IPS DF 6.9 (cell line): ENCODE measurements at regions not wholly inside any gene's neighbourhood (a gene's known extent, or its start where the extent isn't known, plus 50 kb on each side); places are given as distances from the start of the nearest gene placed in this dataset.
"Not testable (repeated sequence)": the region's sequence is repeated elsewhere in the genome, so short reads cannot be mapped to it uniquely, and the experiment has no call there.

ENCODE experiments used
- DNase-seq: peaks from one replicate; pipeline ENCODE4 v3.0.0-alpha.2; 2013; ENCODE audit warnings: low read depth, low spot score
- H3K27ac ChIP-seq: one replicate; pipeline ENCODE4 v1.5.1; 2013; ENCODE audit warnings: low read length, control low read depth
- H3K27me3 ChIP-seq: 2 replicates; pipeline ENCODE4 v1.6.1; 2013; ENCODE audit warnings: mild to moderate bottlenecking, low read length; ENCODE audit not compliant: control insufficient read depth, insufficient read depth
- H3K36me3 ChIP-seq: 2 replicates; pipeline ENCODE4 v1.6.1; 2013; ENCODE audit warnings: low read length; ENCODE audit not compliant: control insufficient read depth, insufficient read depth
- H3K4me1 ChIP-seq: 2 replicates; pipeline ENCODE4 v1.6.1; 2013; ENCODE audit warnings: low read length; ENCODE audit not compliant: control insufficient read depth, insufficient read depth
- H3K4me3 ChIP-seq: 2 replicates; pipeline ENCODE4 v1.5.1; 2013; ENCODE audit warnings: mild to moderate bottlenecking, low read length
- H3K9me3 ChIP-seq: 2 replicates; pipeline ENCODE4 v1.6.1; 2013; ENCODE audit warnings: low read length, inconsistent platforms; ENCODE audit not compliant: control insufficient read depth, insufficient read depth
- WGBS: extraction: QIAGEN DNeasy Blood & Tissue Kit; methylation state at CpG from one replicate; pipeline ENCODE4 v1.1.7; 2013; ENCODE audit warnings: mixed read lengths, missing lambda C conversion rate; ENCODE audit not compliant: insufficient read length, insufficient coverage; 5-methylcytosine and 5-hydroxymethylcytosine counted together

- no peaks in the 10 kb centered on the region for H3K27me3 ChIP-seq
- no peak overlapping the region for H3K27ac ChIP-seq
- no peak for DNase-seq
- no peak overlapping the region for H3K4me3 ChIP-seq
- H3K4me1 ChIP-seq = no peaks in the 10 kb centered on the region
- no CpG with 5 or more reads among the region's 4 CpGs for WGBS
- H3K9me3 ChIP-seq = no peaks in the 10 kb centered on the region
- H3K36me3 ChIP-seq = no peaks in the 10 kb centered on the region
These were observed 109.2 kb downstream of the BASP1 start for GRCh38 chr5:17326600-17327037.

GRCh38 chr5:17327048-17327625, 109.7 kb downstream of the BASP1 start:
- H3K27me3 ChIP-seq = no peaks in the 10 kb centered on the region
- H3K27ac ChIP-seq = no peak overlapping the region
- WGBS = no CpG with 5 or more reads among the region's 9 CpGs
- H3K9me3 ChIP-seq = no peaks in the 10 kb centered on the region
- DNase-seq = no peak
- no peak overlapping the region for H3K4me3 ChIP-seq
- H3K4me1 ChIP-seq = no peaks in the 10 kb centered on the region
- H3K36me3 ChIP-seq = no peaks in the 10 kb centered on the region

- Histone ChIP-seq H3K27ac (no peak overlapping the region), H3K27me3 (no peaks in the 10 kb centered on the region), H3K4me3 (no peak overlapping the region), H3K9me3 (no peaks in the 10 kb centered on the region), H3K4me1 (no peaks in the 10 kb centered on the region), H3K36me3 (no peaks in the 10 kb centered on the region)
- WGBS = no CpG with 5 or more reads among the region's 3 CpGs
- no peak for DNase-seq
These were observed 112.1 kb downstream of the BASP1 start for GRCh38 chr5:17329571-17329970.

GRCh38 chr5:17330386-17330785, 113.0 kb downstream of the BASP1 start:
- Histone ChIP-seq H3K9me3 (no peaks in the 10 kb centered on the region), H3K27ac (no peak overlapping the region), H3K4me3 (no peak overlapping the region), H3K36me3 (no peaks in the 10 kb centered on the region), H3K27me3 (no peaks in the 10 kb centered on the region), H3K4me1 (no peaks in the 10 kb centered on the region)
- no peak for DNase-seq
- WGBS = no CpG with 5 or more reads among the region's 2 CpGs

- no peaks in the 10 kb centered on the region for H3K27me3 ChIP-seq
- H3K4me3 ChIP-seq = no peak overlapping the region
- no peak overlapping the region for H3K27ac ChIP-seq
- no CpG with 5 or more reads among the region's 4 CpGs for WGBS
- DNase-seq = no peak
- no peaks in the 10 kb centered on the region for H3K9me3 ChIP-seq
- H3K36me3 ChIP-seq = no peaks in the 10 kb centered on the region
- H3K4me1 ChIP-seq = no peaks in the 10 kb centered on the region
These were observed 114.2 kb downstream of the BASP1 start for GRCh38 chr5:17331651-17332050.

GRCh38 chr5:17333755-17334154, 116.3 kb downstream of the BASP1 start:
- Histone ChIP-seq H3K27me3 (no peaks in the 10 kb centered on the region), H3K9me3 (no peaks in the 10 kb centered on the region), H3K27ac (no peak overlapping the region), H3K4me3 (no peak overlapping the region), H3K36me3 (no peaks in the 10 kb centered on the region), H3K4me1 (no peaks in the 10 kb centered on the region)
- no CpG with 5 or more reads among the region's 3 CpGs for WGBS
- DNase-seq = no peak

GRCh38 chr5:17336054-17336453, 118.6 kb downstream of the BASP1 start:
- no peaks in the 10 kb centered on the region for H3K4me1 ChIP-seq
- H3K36me3 ChIP-seq = no peaks in the 10 kb centered on the region
- DNase-seq = no peak
- no peaks in the 10 kb centered on the region for H3K27me3 ChIP-seq
- no CpG with 5 or more reads among the region's 1 CpG for WGBS
- no peak overlapping the region for H3K27ac ChIP-seq
- no peak overlapping the region for H3K4me3 ChIP-seq
- no peaks in the 10 kb centered on the region for H3K9me3 ChIP-seq

- not testable (repeated sequence) for H3K27ac ChIP-seq, H3K36me3 ChIP-seq, H3K4me3 ChIP-seq, H3K27me3 ChIP-seq, H3K9me3 ChIP-seq, DNase-seq, H3K4me1 ChIP-seq
- WGBS = no CpG with 5 or more reads among the region's 3 CpGs
These were observed 119.3 kb downstream of the BASP1 start for GRCh38 chr5:17336723-17337122.

- DNase-seq = no peak
- no peak overlapping the region for H3K4me3 ChIP-seq
- no peaks in the 10 kb centered on the region for H3K36me3 ChIP-seq
- no peak overlapping the region for H3K27ac ChIP-seq
- no peaks in the 10 kb centered on the region for H3K27me3 ChIP-seq
- no peaks in the 10 kb centered on the region for H3K9me3 ChIP-seq
- H3K4me1 ChIP-seq = no peaks in the 10 kb centered on the region
- no CpG with 5 or more reads among the region's 1 CpG for WGBS
These were observed 122.4 kb downstream of the BASP1 start for GRCh38 chr5:17339841-17340240.

- H3K4me1 ChIP-seq = no peaks in the 10 kb centered on the region
- DNase-seq = no peak
- H3K9me3 ChIP-seq = no peaks in the 10 kb centered on the region
- no peaks in the 10 kb centered on the region for H3K27me3 ChIP-seq
- H3K36me3 ChIP-seq = no peaks in the 10 kb centered on the region
- no CpG with 5 or more reads among the region's 2 CpGs for WGBS
- H3K4me3 ChIP-seq = no peak overlapping the region
- H3K27ac ChIP-seq = no peak overlapping the region
These were observed 122.9 kb downstream of the BASP1 start for GRCh38 chr5:17340379-17340778.

GRCh38 chr5:17340819-17341218, 123.4 kb downstream of the BASP1 start:
- H3K9me3 ChIP-seq = no peaks in the 10 kb centered on the region
- no peak for DNase-seq
- WGBS = no CpG with 5 or more reads among the region's 1 CpG
- no peaks in the 10 kb centered on the region for H3K4me1 ChIP-seq
- no peaks in the 10 kb centered on the region for H3K27me3 ChIP-seq
- H3K27ac ChIP-seq = no peak overlapping the region
- H3K4me3 ChIP-seq = no peak overlapping the region
- H3K36me3 ChIP-seq = no peaks in the 10 kb centered on the region
